ENCODE measurements at regions not wholly inside any gene's neighbourhood (a gene's known extent, or its start where the extent isn't known, plus 50 kb on each side); places are given as distances from the start of the nearest gene placed in this dataset.

GRCh38 chr6:163878698-163879097 lies 464.2 kb downstream of the QKI start:
- WGBS = 88% methylated on average over 2 of the region's 2 CpGs
- H3K9me3 ChIP-seq = no peaks in the 10 kb centered on the region
- DNase-seq (ENCODE audit: low spot score in 2 of 2) = no peak
- no peaks in the 10 kb centered on the region for H3K27me3 ChIP-seq
- H3K27ac ChIP-seq = no peak overlapping the region
- H3K4me1 ChIP-seq = no peaks in the 10 kb centered on the region
- no peaks in the 10 kb centered on the region for H3K36me3 ChIP-seq
- no peak for TF ChIP-seq EP300 (IDR thresholded peaks at IDR 0.05)
- TF ChIP-seq POLR2A (IDR thresholded peaks at IDR 0.05) = no peak
- TF ChIP-seq CTCF (IDR thresholded peaks at IDR 0.05) = no peak
- no peak for TF ChIP-seq POLR2AphosphoS5 (IDR thresholded peaks at IDR 0.05)
- H3K4me3 ChIP-seq = no peak overlapping the region

DNA sequence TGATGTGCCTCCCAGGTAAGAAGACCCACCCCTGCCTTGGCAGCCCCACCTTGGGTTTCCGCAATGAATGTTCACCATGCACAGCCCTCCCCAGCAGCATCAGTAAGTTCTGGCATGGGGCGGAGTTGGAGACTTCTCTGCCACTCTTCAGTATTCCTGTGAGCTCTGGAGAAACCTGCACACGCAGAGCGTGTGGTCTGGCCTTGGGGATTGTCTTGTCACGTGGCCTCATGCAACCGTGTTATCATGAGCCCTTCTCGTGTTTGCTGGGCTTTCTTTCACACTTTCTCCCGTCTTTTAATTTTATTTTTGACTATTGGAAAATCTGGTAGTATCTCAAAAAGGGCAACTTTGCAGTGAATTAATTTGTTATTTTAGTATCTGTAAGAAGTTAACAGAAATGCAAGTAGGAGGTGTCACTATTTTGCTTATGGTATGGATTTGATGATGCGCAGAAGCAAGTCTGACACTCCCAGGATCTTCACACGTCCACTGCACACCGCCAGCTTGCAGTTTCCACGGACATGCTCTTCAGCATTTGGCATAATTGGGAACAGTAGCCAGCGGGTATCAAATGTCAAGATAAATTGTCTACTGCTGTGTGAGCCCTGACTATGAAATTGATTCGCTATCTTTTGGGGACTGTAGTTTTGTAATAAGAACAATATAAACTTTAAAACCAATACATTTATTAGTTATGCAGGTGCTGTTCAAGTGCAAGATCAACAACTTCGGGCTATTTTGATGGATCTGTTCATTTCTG lies 463.5 kb downstream of the QKI start:
- Histone ChIP-seq H3K4me1 (no peaks in the 10 kb centered on the region), H3K27me3 (no peaks in the 10 kb centered on the region), H3K36me3 (no peaks in the 10 kb centered on the region), H3K27ac (no peak overlapping the region), H3K4me3 (no peak overlapping the region), H3K9me3 (no peaks in the 10 kb centered on the region)
- WGBS = 92% methylated on average over 15 of the region's 15 CpGs
- no peak for TF ChIP-seq EP300 (IDR thresholded peaks at IDR 0.05)
- no peak for DNase-seq (ENCODE audit: low spot score in 2 of 2)

GRCh38 chr6:163876391-163876790 lies 461.9 kb downstream of the QKI start:
- no peaks in the 10 kb centered on the region for H3K36me3 ChIP-seq
- TF ChIP-seq EP300 (IDR thresholded peaks at IDR 0.05) (no peak), POLR2AphosphoS5 (IDR thresholded peaks at IDR 0.05) (no peak), CTCF (IDR thresholded peaks at IDR 0.05) (no peak), POLR2A (IDR thresholded peaks at IDR 0.05) (no peak)
- H3K27ac ChIP-seq = no peak overlapping the region
- DNase-seq (ENCODE audit: low spot score in 2 of 2) = no peak
- H3K27me3 ChIP-seq = no peaks in the 10 kb centered on the region
- WGBS = 82% methylated on average over 3 of the region's 3 CpGs
- H3K4me3 ChIP-seq = no peak overlapping the region
- peaks cover 8% of the 10 kb centered on the region for H3K4me1 ChIP-seq
- H3K9me3 ChIP-seq = no peaks in the 10 kb centered on the region

DNA sequence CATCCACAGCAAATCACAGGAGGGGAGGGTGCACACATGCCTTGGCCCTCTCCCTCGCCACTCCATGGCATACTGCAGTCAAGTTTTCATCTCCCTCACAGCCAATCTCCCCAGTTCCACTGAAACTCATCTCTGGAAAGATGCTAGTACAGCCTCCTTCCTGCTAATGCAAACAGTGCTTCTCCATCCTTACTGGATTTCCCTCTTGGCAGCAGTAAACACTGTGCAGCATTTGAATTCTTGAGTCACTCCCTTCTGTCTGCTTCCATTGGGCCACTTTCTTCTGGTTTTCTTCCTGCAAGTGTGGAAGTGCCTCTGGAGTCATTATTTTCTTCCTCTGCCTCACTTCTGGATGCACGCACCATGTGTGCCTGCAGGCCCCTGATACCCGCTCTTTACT lies 460.3 kb downstream of the QKI start:
- no peaks in the 10 kb centered on the region for H3K36me3 ChIP-seq
- no peak for DNase-seq (ENCODE audit: low spot score in 2 of 2)
- 96% methylated on average over 3 of the region's 3 CpGs for WGBS
- no peak for TF ChIP-seq EP300 (IDR thresholded peaks at IDR 0.05)
- no peak for TF ChIP-seq CTCF (IDR thresholded peaks at IDR 0.05)
- H3K4me3 ChIP-seq = no peak overlapping the region
- no peaks in the 10 kb centered on the region for H3K9me3 ChIP-seq
- H3K27ac ChIP-seq = no peak overlapping the region
- no peaks in the 10 kb centered on the region for H3K27me3 ChIP-seq
- H3K4me1 ChIP-seq = peaks cover 8% of the 10 kb centered on the region

DNA sequence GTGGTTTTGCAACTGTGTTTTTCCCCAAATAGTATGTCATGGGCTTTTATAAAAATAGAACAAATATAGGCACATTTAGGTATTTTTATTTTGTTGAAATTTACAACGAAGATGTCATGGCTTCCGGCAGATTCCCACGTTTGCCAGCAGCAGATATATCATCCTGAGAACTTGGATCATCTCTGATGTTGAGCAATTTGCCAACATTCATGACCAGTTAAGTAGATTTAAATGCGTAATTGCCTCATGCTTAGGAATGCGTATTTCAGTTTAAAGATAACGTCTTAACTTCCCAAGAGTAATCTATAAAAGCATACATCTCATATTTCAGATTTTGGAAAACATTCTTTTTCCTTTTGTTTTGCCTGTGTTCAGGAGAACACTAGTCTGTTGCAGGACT lies 457.8 kb downstream of the QKI start:
- TF ChIP-seq CTCF (IDR thresholded peaks at IDR 0.05) (no peak), EP300 (IDR thresholded peaks at IDR 0.05) (no peak), POLR2AphosphoS5 (IDR thresholded peaks at IDR 0.05) (no peak)
- Histone ChIP-seq H3K4me1 (peaks cover 8% of the 10 kb centered on the region), H3K9me3 (no peaks in the 10 kb centered on the region), H3K4me3 (no peak overlapping the region), H3K27ac (no peak overlapping the region), H3K27me3 (no peaks in the 10 kb centered on the region), H3K36me3 (no peaks in the 10 kb centered on the region)
- WGBS = 37% methylated on average over 6 of the region's 6 CpGs
- no peak for DNase-seq (ENCODE audit: low spot score in 2 of 2)

DNA sequence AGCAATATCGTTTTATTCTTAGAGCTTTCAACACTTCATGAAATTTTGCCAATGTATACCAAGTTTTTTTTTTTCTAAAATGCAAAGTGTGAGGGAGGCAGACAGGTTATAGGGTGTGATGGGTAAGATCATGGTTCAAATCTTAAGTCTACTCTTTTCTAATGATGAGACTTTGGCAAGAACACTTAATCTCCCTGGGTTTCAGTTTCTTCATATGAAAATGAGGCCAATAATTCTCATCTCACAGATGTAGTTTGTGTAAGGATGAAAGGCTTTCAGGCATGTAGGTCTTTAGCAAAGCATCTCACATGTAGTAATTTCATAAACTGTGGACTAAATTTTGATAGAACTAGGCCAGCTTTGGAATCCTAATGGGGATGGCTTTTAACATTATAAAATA lies 457.1 kb downstream of the QKI start:
- peaks cover 8% of the 10 kb centered on the region for H3K4me1 ChIP-seq
- 32% methylated on average over 1 of the region's 1 CpG for WGBS
- H3K27me3 ChIP-seq = no peaks in the 10 kb centered on the region
- no peak for DNase-seq (ENCODE audit: low spot score in 2 of 2)
- no peak overlapping the region for H3K27ac ChIP-seq
- H3K9me3 ChIP-seq = no peaks in the 10 kb centered on the region
- H3K4me3 ChIP-seq = no peak overlapping the region
- H3K36me3 ChIP-seq = no peaks in the 10 kb centered on the region
- TF ChIP-seq POLR2A (IDR thresholded peaks at IDR 0.05) (no peak), POLR2AphosphoS5 (IDR thresholded peaks at IDR 0.05) (no peak), CTCF (IDR thresholded peaks at IDR 0.05) (no peak), EP300 (IDR thresholded peaks at IDR 0.05) (no peak)
